Thyroid gland (tissue), 4 donors: ENCODE measurements at regions not wholly inside any gene's neighbourhood (a gene's known extent, or its start where the extent isn't known, plus 50 kb on each side); places are given as distances from the start of the nearest gene placed in this dataset.

Experiments used
- CTCF ChIP-seq, 6 experiments: fragments of 200-600 bp in 3 of 6; fragments of 450-650 bp in 3 of 6; sonication (generic) in 3 of 6; IDR thresholded peaks; one replicate each; pipeline ENCODE4 v1.5.1; 2016 to 2019; ENCODE audit warnings: antibody characterized with exemption in 6 of 6, mild to moderate bottlenecking in 2 of 6, inconsistent platforms in 1 of 6, moderate library complexity in 1 of 6
- POLR2A ChIP-seq, 2 donors: fragments of 450-650 bp; IDR thresholded peaks; one replicate each; pipeline ENCODE4 v1.6.1; 2017; ENCODE audit warnings: antibody characterized with exemption in 2 of 2, mild to moderate bottlenecking in 2 of 2, moderate library complexity in 1 of 2

DNA sequence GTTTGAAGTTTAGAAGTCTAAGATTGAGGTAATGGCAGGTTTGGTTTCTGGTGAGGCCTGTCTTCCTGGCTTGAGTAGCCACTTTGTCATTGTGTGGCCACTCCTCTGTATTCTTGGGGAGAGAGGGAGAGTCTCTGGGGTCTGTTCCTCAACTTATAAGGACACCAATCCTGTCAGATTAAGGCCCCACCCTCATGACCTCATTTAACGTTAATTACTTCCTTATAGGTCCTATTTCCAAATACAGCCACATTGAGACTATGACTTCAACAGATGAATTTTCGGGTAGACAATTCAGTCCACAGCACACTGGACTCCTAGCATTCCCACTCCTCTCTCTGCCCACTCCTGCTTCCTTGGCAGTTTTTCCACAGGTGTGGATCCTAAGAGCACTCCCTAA, 350.8 kb upstream of the CASK start:
- TF ChIP-seq POLR2A (IDR thresholded peaks at IDR 0.05) (no peak), CTCF (IDR thresholded peaks at IDR 0.05) (no peak)
